Natural killer cell (primary cell): ENCODE measurements at regions not wholly inside any gene's neighbourhood (a gene's known extent, or its start where the extent isn't known, plus 50 kb on each side); places are given as distances from the start of the nearest gene placed in this dataset.

Experiments
- ATAC-seq, 3 donors: fragments of 150-1000 bp in 2 of 3; fragments of 200-7000 bp in 1 of 3; cut with Tn5 transposase; 1 replicate in 1 of 3; 2 replicates in 2 of 3; pipeline ENCODE4 v1.10.0; 2021; ENCODE audit warnings: mild to moderate bottlenecking in 2 of 3, moderate library complexity in 2 of 3
- DNase-seq, 2 donors: peaks; one replicate each; pipeline versions ENCODE4 v3.0.0 to v3.0.0-alpha.2; 2013 to 2021; ENCODE audit warnings: mixed read lengths in 1 of 2
- H3K27ac ChIP-seq: one replicate; pipeline ENCODE4 v1.5.1; 2013; ENCODE audit warnings: mild to moderate bottlenecking, low read length
- H3K27me3 ChIP-seq: one replicate; pipeline ENCODE4 v1.6.1; 2013; ENCODE audit warnings: low read length; ENCODE audit not compliant: control insufficient read depth, insufficient read depth
- H3K36me3 ChIP-seq: one replicate; pipeline ENCODE4 v1.6.1; 2013; ENCODE audit warnings: low read length; ENCODE audit not compliant: control insufficient read depth, insufficient read depth
- H3K4me1 ChIP-seq: one replicate; pipeline ENCODE4 v1.6.1; 2013; ENCODE audit warnings: low read length; ENCODE audit not compliant: control insufficient read depth, insufficient read depth
- H3K4me3 ChIP-seq: one replicate; pipeline ENCODE4 v1.5.1; 2013; ENCODE audit warnings: low read length
- H3K9me3 ChIP-seq: one replicate; pipeline ENCODE4 v1.6.1; 2013; ENCODE audit warnings: low read length; ENCODE audit not compliant: control insufficient read depth, insufficient read depth
- H3K27ac Mint-ChIP-seq, 2 donors: one replicate each; pipeline ENCODE4 v1.8.0; 2022; ENCODE audit warnings: mild to moderate bottlenecking in 2 of 2, mixed read lengths in 2 of 2, moderate library complexity in 1 of 2
- H3K27me3 Mint-ChIP-seq, 2 donors: one replicate each; pipeline ENCODE4 v1.8.0; 2022; ENCODE audit warnings: low read depth in 2 of 2, mixed read lengths in 2 of 2
- H3K36me3 Mint-ChIP-seq: one replicate; pipeline ENCODE4 v1.8.0; 2022; ENCODE audit warnings: mixed read lengths
- H3K4me1 Mint-ChIP-seq, 2 donors: one replicate each; pipeline ENCODE4 v1.8.0; 2022; ENCODE audit warnings: mixed read lengths in 2 of 2
- H3K4me3 Mint-ChIP-seq: one replicate; pipeline ENCODE4 v1.8.0; 2022; ENCODE audit warnings: mild to moderate bottlenecking, moderate library complexity, mixed read lengths
- H3K9me3 Mint-ChIP-seq, 2 donors: one replicate each; pipeline ENCODE4 v1.8.0; 2022; ENCODE audit warnings: mixed read lengths in 2 of 2
- WGBS: methylation state at CpG from one replicate; pipeline ENCODE4 v1.1.7; 2013; ENCODE audit warnings: missing lambda C conversion rate; ENCODE audit not compliant: insufficient coverage; 5-methylcytosine and 5-hydroxymethylcytosine counted together
- intact Hi-C: fragments of 100-400 bp; cut with micrococcal nuclease; formaldehyde crosslinking; loops from one replicate; pipeline ENCODE4 v1.14.2; 2022
- TF ChIP-seq, protein P1 (sequence below): fragments of 200-600 bp; IDR thresholded peaks from one replicate; pipeline ENCODE4 v1.8.0; 2022; ENCODE audit warnings: antibody characterized with exemption

DNA sequence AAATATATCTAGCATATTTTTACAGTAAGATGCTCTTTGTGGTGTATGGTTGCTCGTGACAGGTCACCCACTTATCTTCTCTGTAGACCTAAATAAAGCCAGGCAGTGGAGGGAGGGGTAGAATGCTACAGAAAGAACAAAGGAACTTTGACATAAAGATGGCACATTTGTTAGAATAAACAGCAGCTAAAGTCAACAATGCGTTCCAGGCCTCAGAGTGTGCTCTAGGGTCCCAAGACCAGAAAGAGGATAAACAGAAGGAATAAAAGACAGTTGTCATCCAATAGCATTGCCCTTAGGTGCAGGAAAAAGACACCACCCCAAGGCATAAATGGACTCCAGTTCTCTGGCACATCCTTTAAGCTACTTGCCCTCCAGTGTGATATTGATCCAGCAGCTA is 523.0 kb upstream of the CDH11 start:
- Histone ChIP-seq H3K4me3 (no peak overlapping the region), H3K27ac (no peak overlapping the region), H3K4me1 (no peaks in the 10 kb centered on the region), H3K27me3 (no peaks in the 10 kb centered on the region), H3K9me3 (no peaks in the 10 kb centered on the region), H3K36me3 (no peaks in the 10 kb centered on the region)
- Mint-ChIP-seq H3K4me3 (no peak overlapping the region), H3K36me3 (no peaks in the 10 kb centered on the region), H3K4me1 (no peaks in the 10 kb centered on the region), H3K27me3 (peaks cover 0 to 7% of the 10 kb centered on the region in 2 donors), H3K27ac (no peak overlapping the region), H3K9me3 (peaks cover 0 to 2% of the 10 kb centered on the region in 2 donors)
- 80% methylated on average over 2 of the region's 2 CpGs for WGBS
- ATAC-seq, result no peak
- intact Hi-C loops, result no loop called here
- no peak for DNase-seq
- TF ChIP-seq, protein P1, sequence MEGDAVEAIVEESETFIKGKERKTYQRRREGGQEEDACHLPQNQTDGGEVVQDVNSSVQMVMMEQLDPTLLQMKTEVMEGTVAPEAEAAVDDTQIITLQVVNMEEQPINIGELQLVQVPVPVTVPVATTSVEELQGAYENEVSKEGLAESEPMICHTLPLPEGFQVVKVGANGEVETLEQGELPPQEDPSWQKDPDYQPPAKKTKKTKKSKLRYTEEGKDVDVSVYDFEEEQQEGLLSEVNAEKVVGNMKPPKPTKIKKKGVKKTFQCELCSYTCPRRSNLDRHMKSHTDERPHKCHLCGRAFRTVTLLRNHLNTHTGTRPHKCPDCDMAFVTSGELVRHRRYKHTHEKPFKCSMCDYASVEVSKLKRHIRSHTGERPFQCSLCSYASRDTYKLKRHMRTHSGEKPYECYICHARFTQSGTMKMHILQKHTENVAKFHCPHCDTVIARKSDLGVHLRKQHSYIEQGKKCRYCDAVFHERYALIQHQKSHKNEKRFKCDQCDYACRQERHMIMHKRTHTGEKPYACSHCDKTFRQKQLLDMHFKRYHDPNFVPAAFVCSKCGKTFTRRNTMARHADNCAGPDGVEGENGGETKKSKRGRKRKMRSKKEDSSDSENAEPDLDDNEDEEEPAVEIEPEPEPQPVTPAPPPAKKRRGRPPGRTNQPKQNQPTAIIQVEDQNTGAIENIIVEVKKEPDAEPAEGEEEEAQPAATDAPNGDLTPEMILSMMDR, result no peak

DNA sequence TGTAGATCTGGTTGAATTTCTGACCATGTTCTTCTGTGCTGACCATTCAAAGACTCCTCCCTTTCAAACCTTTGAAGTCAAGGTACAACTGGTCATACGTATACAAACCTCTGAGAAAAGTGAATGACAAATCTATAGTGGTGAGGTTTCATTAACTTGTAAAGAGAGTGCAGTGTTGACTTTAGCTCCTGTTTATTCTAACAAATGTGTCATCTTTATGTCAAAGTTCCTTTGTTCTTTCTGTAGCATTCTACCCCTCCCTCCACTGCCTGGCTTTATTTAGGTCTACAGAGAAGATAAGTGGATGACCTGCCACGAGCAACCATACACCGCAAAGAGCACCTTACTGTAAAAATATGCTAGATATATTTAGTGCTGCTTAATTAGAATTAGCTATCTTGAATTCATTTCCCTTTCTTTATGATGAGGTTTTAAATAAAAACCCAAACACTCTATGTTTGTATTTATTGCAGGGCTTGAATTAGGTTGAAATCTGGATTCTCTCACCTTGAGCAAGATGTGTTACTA is 520.0 kb upstream of the CDH11 start:
- TF ChIP-seq, protein P1, result no peak
- intact Hi-C loops, result no loop called here
- WGBS, result 100% methylated on average over 2 of the region's 3 CpGs

DNA sequence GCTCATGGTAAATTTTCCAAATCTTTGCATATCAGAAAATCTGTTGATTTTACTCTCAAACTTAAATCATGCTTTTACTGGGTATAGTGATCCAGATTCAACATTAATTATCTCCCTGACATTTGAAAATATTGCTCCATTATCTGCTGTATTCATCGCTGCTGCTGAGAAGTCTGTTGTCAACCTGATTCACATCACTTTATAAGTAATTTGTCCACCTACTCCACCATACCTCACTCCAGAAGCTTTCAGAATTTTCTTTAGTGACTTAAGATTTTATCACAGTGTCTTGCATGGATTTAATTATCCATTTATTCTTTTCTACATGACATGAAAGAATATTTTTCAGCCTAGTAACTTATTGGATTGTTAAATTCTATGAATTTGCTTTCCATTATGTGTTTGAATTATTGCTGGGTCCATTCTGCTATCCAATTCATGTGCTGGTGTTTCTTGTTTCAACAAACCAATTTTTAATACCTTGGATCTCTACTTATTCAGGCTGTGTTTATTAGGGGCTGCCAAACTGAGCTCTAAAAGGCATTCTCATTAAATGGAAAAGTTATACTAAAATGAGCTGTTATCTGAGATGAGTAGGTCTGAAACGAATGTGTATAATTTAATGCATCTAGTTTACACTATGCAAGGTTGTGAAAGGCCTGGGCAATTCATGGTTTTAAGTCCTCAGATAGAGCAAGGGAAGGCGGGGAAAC is 519.3 kb upstream of the CDH11 start:
- peaks cover 0 to 6% of the 10 kb centered on the region in 2 donors for H3K27me3 Mint-ChIP-seq

More for the DNA sequence above, 520.0 kb upstream of the CDH11 start:
- DNase-seq (no peak), ATAC-seq (no peak)
- Histone ChIP-seq H3K27ac (no peak overlapping the region), H3K36me3 (no peaks in the 10 kb centered on the region), H3K4me1 (no peaks in the 10 kb centered on the region), H3K9me3 (no peaks in the 10 kb centered on the region), H3K27me3 (no peaks in the 10 kb centered on the region), H3K4me3 (no peak overlapping the region)
- Mint-ChIP-seq H3K4me3 (no peak overlapping the region), H3K36me3 (no peaks in the 10 kb centered on the region), H3K9me3 (no peaks in the 10 kb centered on the region), H3K27me3 (peaks cover 0 to 7% of the 10 kb centered on the region in 2 donors), H3K27ac (no peak overlapping the region), H3K4me1 (no peaks in the 10 kb centered on the region)

More for the DNA sequence above, 519.3 kb upstream of the CDH11 start:
- Mint-ChIP-seq H3K36me3 (no peaks in the 10 kb centered on the region), H3K9me3 (no peaks in the 10 kb centered on the region), H3K4me3 (no peak overlapping the region), H3K27ac (no peak overlapping the region), H3K4me1 (no peaks in the 10 kb centered on the region)
- Histone ChIP-seq H3K4me1 (no peaks in the 10 kb centered on the region), H3K27me3 (no peaks in the 10 kb centered on the region), H3K4me3 (no peak overlapping the region), H3K36me3 (no peaks in the 10 kb centered on the region), H3K9me3 (no peaks in the 10 kb centered on the region), H3K27ac (no peak overlapping the region)
- DNase-seq (no peak), ATAC-seq (no peak)
- WGBS, result 80% methylated on average over 3 of the region's 3 CpGs
- intact Hi-C loops, result no loop called here
- TF ChIP-seq, protein P1, result no peak
